Lung (tissue), 11 donors: ENCODE measurements at regions not wholly inside any gene's neighbourhood (a gene's known extent, or its start where the extent isn't known, plus 50 kb on each side); places are given as distances from the start of the nearest gene placed in this dataset.

Source experiments
- ATAC-seq: fragments of 200-7000 bp; cut with Tn5 transposase; one replicate; pipeline ENCODE4 v1.9.1; 2020; ENCODE audit warnings: moderate number of reproducible peaks; ENCODE audit not compliant: insufficient read depth, low FRiP score
- DNase-seq, 3 donors: peaks; one replicate each; pipeline ENCODE4 v3.0.0-alpha.2; 2013 to 2017
- H3K27ac ChIP-seq, 2 donors: one replicate each; pipeline ENCODE4 v1.5.1; 2013; ENCODE audit warnings: mild to moderate bottlenecking in 2 of 2, moderate library complexity in 2 of 2, control low read depth in 1 of 2, inconsistent platforms in 1 of 2, low read depth in 1 of 2, low read length in 1 of 2
- H3K27me3 ChIP-seq, 3 donors: one replicate each; pipeline ENCODE4 v1.5.1; 2013; ENCODE audit warnings: low read length in 2 of 3; ENCODE audit not compliant: control insufficient read depth in 3 of 3, insufficient read depth in 3 of 3
- H3K36me3 ChIP-seq, 4 donors: one replicate each; pipeline ENCODE4 v1.5.1; 2013; ENCODE audit warnings: low read length in 4 of 4, mild to moderate bottlenecking in 1 of 4, moderate library complexity in 1 of 4; ENCODE audit not compliant: control insufficient read depth in 4 of 4, insufficient read depth in 4 of 4
- H3K4me1 ChIP-seq, 5 donors: one replicate each; pipeline ENCODE4 v1.5.1; 2013; ENCODE audit warnings: low read length in 5 of 5, mild to moderate bottlenecking in 2 of 5, moderate library complexity in 1 of 5; ENCODE audit not compliant: control insufficient read depth in 5 of 5, insufficient read depth in 5 of 5
- H3K4me3 ChIP-seq: one replicate; pipeline ENCODE4 v1.5.1; 2013; ENCODE audit warnings: mild to moderate bottlenecking, control low read depth, moderate library complexity
- H3K9ac ChIP-seq, 2 donors: one replicate each; pipeline ENCODE4 v1.5.1; 2013; ENCODE audit warnings: low read length in 2 of 2, control low read depth in 1 of 2; ENCODE audit not compliant: insufficient read depth in 1 of 2
- H3K9me3 ChIP-seq, 4 donors: one replicate each; pipeline ENCODE4 v1.5.1; 2013; ENCODE audit warnings: low read length in 3 of 4, mild to moderate bottlenecking in 1 of 4, moderate library complexity in 1 of 4; ENCODE audit not compliant: control insufficient read depth in 4 of 4, insufficient read depth in 3 of 4
- CTCF ChIP-seq: IDR thresholded peaks from 2 replicates; pipeline ENCODE4 v1.5.1; 2012; ENCODE audit warnings: mild to moderate bottlenecking; ENCODE audit errors: control extremely low read depth, extremely low read depth
- WGBS, 2 donors: extraction: QIAGEN DNeasy Blood & Tissue Kit; methylation state at CpG; one replicate each; pipeline ENCODE4 v1.1.7; 2013; 5-methylcytosine and 5-hydroxymethylcytosine counted together
- donor health status: control.
- donor health status: control.
- donor health status: Bipolar disorder and iron deficiency.
- donor health status: healthy.
- donor health status: DM: yes; HTN: yes; CAD: no.

- 85 to 89% methylated on average over 4 of the region's 4 CpGs for WGBS, 2 donors
- H3K9ac ChIP-seq: no peak overlapping the region
- H3K27ac ChIP-seq: peak overlapping the region in 1 of 2 donors; percentile 80
- ATAC-seq (no peak), DNase-seq (no peak)
- peaks cover 0 to 11% (median 2%) of the 10 kb centered on the region in 5 donors for H3K4me1 ChIP-seq
- no peak for TF ChIP-seq CTCF
- H3K4me3 ChIP-seq: no peak overlapping the region
- H3K36me3 ChIP-seq: no peaks in the 10 kb centered on the region
- peaks cover 0 to 18% (median 17%) of the 10 kb centered on the region in 3 donors for H3K27me3 ChIP-seq
- H3K9me3 ChIP-seq: peaks cover 0 to 2% (median 0%) of the 10 kb centered on the region in 4 donors
Observed at GRCh38 chr14:34065236-34065635, 114.4 kb upstream of the EGLN3 start.

GRCh38 chr14:34064349-34064748, 113.5 kb upstream of the EGLN3 start:
- H3K27ac ChIP-seq: peak overlapping the region in 1 of 2 donors; percentile 80
- H3K9ac ChIP-seq: no peak overlapping the region
- H3K27me3 ChIP-seq: peaks cover 0 to 22% (median 17%) of the 10 kb centered on the region in 3 donors
- peaks cover 0 to 2% (median 0%) of the 10 kb centered on the region in 4 donors for H3K9me3 ChIP-seq
- H3K4me3 ChIP-seq: no peak overlapping the region
- TF ChIP-seq CTCF: no peak
- ATAC-seq (no peak), DNase-seq (peak in 1 of 3 donors; percentile 54)
- H3K36me3 ChIP-seq: no peaks in the 10 kb centered on the region
- WGBS, 2 donors: 66 to 77% methylated on average over 4 of the region's 4 CpGs
- H3K4me1 ChIP-seq: peaks cover 0 to 8% (median 6%) of the 10 kb centered on the region in 5 donors

GRCh38 chr14:34063470-34064164, 112.7 kb upstream of the EGLN3 start:
- TF ChIP-seq CTCF: no peak
- Histone ChIP-seq H3K4me3 (no peak overlapping the region), H3K27me3 (peaks cover 0 to 24% (median 17%) of the 10 kb centered on the region in 3 donors), H3K4me1 (peaks cover 0 to 8% (median 6%) of the 10 kb centered on the region in 5 donors), H3K36me3 (no peaks in the 10 kb centered on the region), H3K9me3 (peaks cover 0 to 2% (median 0%) of the 10 kb centered on the region in 4 donors), H3K9ac (no peak overlapping the region), H3K27ac (peak overlapping the region in 1 of 2 donors; percentile 80)
- WGBS, 2 donors: 69 to 86% methylated on average over 9 of the region's 9 CpGs
- ATAC-seq (no peak), DNase-seq (peak; percentile 62 to 74 (median 68))
